Endothelial cell of umbilical vein (primary cell): ENCODE measurements at regions not wholly inside any gene's neighbourhood (a gene's known extent, or its start where the extent isn't known, plus 50 kb on each side); places are given as distances from the start of the nearest gene placed in this dataset.

Experiments used
- BruUV-seq: library from RNA; stranded (reverse); fragments of 400-500 nt; replicated peaks from 2 replicates; lab custom pipeline; 2021; lab: Mats Ljungman, UMichigan
- CTCF ChIA-PET: fragments of 300-600, 350-600 bp; sonication (Branson Sonifier 250); formaldehyde crosslinking; loops from one replicate; lab custom pipeline; 2021; ENCODE audit warnings: antibody characterized with exemption, inconsistent platforms; lab: Charles Lee
- POLR2A ChIA-PET: fragments of 300-600, 350-600 bp; sonication (Branson Sonifier 250); formaldehyde crosslinking; loops from one replicate; lab custom pipeline; 2021; ENCODE audit warnings: antibody characterized with exemption, inconsistent platforms; lab: Charles Lee
- DNase-seq: peaks from one replicate; pipeline ENCODE4 v3.0.0-alpha.2; 2011; ENCODE audit warnings: low read depth, low spot score
- FAIRE-seq: peaks from 2 replicates; lab custom pipeline; 2011; peaks lifted over from hg19 to GRCh38; lab: Jason Lieb, UNC
- H2AFZ ChIP-seq: 2 replicates; pipeline ENCODE4 v1.6.0; 2012; ENCODE audit warnings: low read depth, low read length, control low read depth, inconsistent platforms
- H3K27ac ChIP-seq: 2 replicates; pipeline ENCODE4 v1.5.1; 2011; ENCODE audit warnings: low read depth, mild to moderate bottlenecking, control low read depth, low read length, moderate library complexity; ENCODE audit not compliant: insufficient read depth
- H3K27me3 ChIP-seq, 2 experiments: 2 replicates each; pipeline versions ENCODE4 v1.6.0 to v1.6.1; 2011; ENCODE audit warnings: low read length in 2 of 2, mixed read lengths in 1 of 2; ENCODE audit not compliant: control insufficient read depth in 2 of 2, insufficient read depth in 2 of 2
- H3K36me3 ChIP-seq, 2 experiments: 2 replicates in 1 of 2; 3 replicates in 1 of 2; pipeline ENCODE4 v1.5.1; 2011; ENCODE audit warnings: low read length in 2 of 2, mild to moderate bottlenecking in 1 of 2, moderate library complexity in 1 of 2; ENCODE audit not compliant: control insufficient read depth in 2 of 2, insufficient read depth in 2 of 2; ENCODE audit errors: extremely low read depth in 1 of 2
- H3K4me1 ChIP-seq: 3 replicates; pipeline ENCODE4 v1.5.1; 2011; ENCODE audit warnings: mild to moderate bottlenecking, low read length; ENCODE audit not compliant: control insufficient read depth, insufficient read depth; ENCODE audit errors: extremely low read depth
- H3K4me2 ChIP-seq: 2 replicates; pipeline ENCODE4 v1.6.1; 2011; ENCODE audit warnings: low read length, control low read depth, mixed read lengths; ENCODE audit not compliant: insufficient read depth
- H3K4me3 ChIP-seq, 3 experiments: fragments of 200-600 bp in 1 of 3; sonication (generic), shearing (Covaris generic) in 1 of 3; replicated peaks in 1 of 3; 2 replicates each; pipeline ENCODE4 v1.5.1; 2011 to 2016; ENCODE audit warnings: control low read depth in 3 of 3, low read length in 3 of 3, mild to moderate bottlenecking in 2 of 3, inconsistent platforms in 1 of 3, low read depth in 1 of 3, moderate library complexity in 1 of 3; ENCODE audit not compliant: insufficient read depth in 1 of 3
- H3K79me2 ChIP-seq: 2 replicates; pipeline ENCODE4 v1.6.0; 2012; ENCODE audit warnings: low read length, inconsistent platforms; ENCODE audit not compliant: control insufficient read depth, insufficient read depth
- H3K9ac ChIP-seq: replicated peaks from 2 replicates; pipeline ENCODE3; 2011; ENCODE audit warnings: low read length, control low read depth; ENCODE audit not compliant: insufficient read depth; ENCODE audit errors: extremely low read depth
- H3K9me1 ChIP-seq: replicated peaks from 3 replicates; pipeline ENCODE4 v1.6.0; 2011; ENCODE audit warnings: mild to moderate bottlenecking, low read length; ENCODE audit not compliant: control insufficient read depth, insufficient read depth; ENCODE audit errors: extremely low read depth
- H3K9me3 ChIP-seq: replicated peaks from 2 replicates; pipeline ENCODE4 v1.5.1; 2012; ENCODE audit warnings: low read length, inconsistent platforms; ENCODE audit not compliant: control insufficient read depth, insufficient read depth
- H4K20me1 ChIP-seq: replicated peaks from 2 replicates; pipeline ENCODE3; 2011; ENCODE audit warnings: mild to moderate bottlenecking, low read length; ENCODE audit not compliant: control insufficient read depth, insufficient read depth; ENCODE audit errors: extremely low read depth
- EZH2 ChIP-seq: IDR thresholded peaks from 2 replicates; pipeline ENCODE4 v1.6.1; 2012; ENCODE audit warnings: borderline replicate concordance, low read depth, mild to moderate bottlenecking, moderate library complexity, low read length, inconsistent platforms; ENCODE audit not compliant: severe bottlenecking
- FOS ChIP-seq: IDR thresholded peaks from 2 replicates; pipeline ENCODE4 v1.6.1; 2011; ENCODE audit warnings: mild to moderate bottlenecking, low read length, moderate library complexity, borderline replicate concordance; ENCODE audit not compliant: insufficient read depth
- GATA2 ChIP-seq: IDR thresholded peaks from 2 replicates; pipeline ENCODE4 v1.7.0; 2011; ENCODE audit warnings: low read depth, mild to moderate bottlenecking, moderate library complexity, mixed read lengths, low read length; ENCODE audit not compliant: insufficient read length, insufficient read depth
- JUN ChIP-seq: IDR thresholded peaks from 2 replicates; pipeline ENCODE4 v1.6.1; 2011; ENCODE audit warnings: borderline replicate concordance, low read depth; ENCODE audit not compliant: insufficient read length, insufficient read depth
- MAX ChIP-seq: IDR thresholded peaks from 2 replicates; pipeline ENCODE4 v1.6.1; 2011; ENCODE audit not compliant: insufficient read depth, insufficient read length
- MYC ChIP-seq: IDR thresholded peaks from one replicate; pipeline ENCODE4 v1.6.1; 2011; ENCODE audit warnings: mild to moderate bottlenecking, low read depth, low read length
- POLR2A ChIP-seq: IDR thresholded peaks from 2 replicates; pipeline ENCODE4 v1.6.1; 2012; ENCODE audit warnings: low read depth, mild to moderate bottlenecking, control low read depth, low read length
- POLR2AphosphoS5 ChIP-seq: IDR thresholded peaks from 2 replicates; pipeline ENCODE4 v1.6.1; 2012; ENCODE audit warnings: low read depth, mild to moderate bottlenecking, control low read depth, low read length, moderate library complexity; ENCODE audit not compliant: insufficient read depth
- dilution Hi-C: fragments of 300-500 bp; cut with MboI; formaldehyde crosslinking; loops from one replicate; pipeline ENCODE4 v1.15.0; 2019; ENCODE audit warnings: low sequenced_read_pairs; ENCODE audit not compliant: extremely low pct_ligation_motif_present
- intact Hi-C: fragments of 100-400 bp; cut with micrococcal nuclease; formaldehyde crosslinking; loops from one replicate; pipeline ENCODE4 v1.10.0; 2022
- TF ChIP-seq, protein P1 (sequence below), 2 donors: IDR thresholded peaks; 1 replicate in 1 of 2; 2 replicates in 1 of 2; pipeline ENCODE4 v1.5.1; 2011; ENCODE audit warnings: low read length in 2 of 2, mild to moderate bottlenecking in 2 of 2, moderate library complexity in 2 of 2, control low read depth in 1 of 2, inconsistent platforms in 1 of 2, low read depth in 1 of 2; ENCODE audit not compliant: insufficient read depth in 1 of 2; ENCODE audit errors: extremely low read depth in 1 of 2

DNA sequence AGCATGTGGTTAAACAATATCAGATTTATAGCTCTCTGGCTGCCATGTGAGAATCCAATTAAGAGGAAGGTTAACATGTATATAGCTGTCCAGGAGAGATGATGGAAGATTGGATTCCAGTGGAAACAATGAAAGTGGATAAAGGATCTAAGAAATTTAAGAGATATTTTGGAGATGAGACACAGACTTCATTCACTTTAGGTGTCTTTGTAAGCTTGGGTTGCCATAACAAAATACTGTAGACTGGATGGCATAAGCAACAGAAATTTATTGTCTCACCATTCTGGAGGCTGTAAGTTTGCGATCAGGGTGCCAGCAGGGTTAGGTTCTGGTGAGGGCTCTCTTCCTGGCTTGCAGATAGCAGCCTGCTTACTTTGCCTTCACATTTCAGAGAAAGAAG lies 155.9 kb upstream of the MYOCD start:
- ChIA-PET POLR2A (no interaction called here), CTCF (no interaction called here)
- H3K27ac ChIP-seq, result no peak overlapping the region
- H3K4me3 ChIP-seq, result no peak overlapping the region
- no peaks in the 10 kb centered on the region for H3K36me3 ChIP-seq
- no peaks in the 10 kb centered on the region for H3K4me1 ChIP-seq
- DNase-seq (no peak), FAIRE-seq (no peak)
- no peaks in the 10 kb centered on the region for H3K27me3 ChIP-seq
- no peaks in the 10 kb centered on the region for H3K9me1 ChIP-seq
- no peaks in the 10 kb centered on the region for H3K79me2 ChIP-seq
- H3K9ac ChIP-seq, result no peak overlapping the region
- dilution Hi-C loops (no loop called here), intact Hi-C loops (no loop called here)
- no peaks in the 10 kb centered on the region for H4K20me1 ChIP-seq
- no peak overlapping the region for H2AFZ ChIP-seq
- no peak for TF ChIP-seq POLR2A
- TF ChIP-seq POLR2AphosphoS5, result no peak
- no peak for TF ChIP-seq JUN
- TF ChIP-seq FOS, result no peak
- TF ChIP-seq MAX, result no peak
- no peak for TF ChIP-seq MYC
- TF ChIP-seq, protein P1, sequence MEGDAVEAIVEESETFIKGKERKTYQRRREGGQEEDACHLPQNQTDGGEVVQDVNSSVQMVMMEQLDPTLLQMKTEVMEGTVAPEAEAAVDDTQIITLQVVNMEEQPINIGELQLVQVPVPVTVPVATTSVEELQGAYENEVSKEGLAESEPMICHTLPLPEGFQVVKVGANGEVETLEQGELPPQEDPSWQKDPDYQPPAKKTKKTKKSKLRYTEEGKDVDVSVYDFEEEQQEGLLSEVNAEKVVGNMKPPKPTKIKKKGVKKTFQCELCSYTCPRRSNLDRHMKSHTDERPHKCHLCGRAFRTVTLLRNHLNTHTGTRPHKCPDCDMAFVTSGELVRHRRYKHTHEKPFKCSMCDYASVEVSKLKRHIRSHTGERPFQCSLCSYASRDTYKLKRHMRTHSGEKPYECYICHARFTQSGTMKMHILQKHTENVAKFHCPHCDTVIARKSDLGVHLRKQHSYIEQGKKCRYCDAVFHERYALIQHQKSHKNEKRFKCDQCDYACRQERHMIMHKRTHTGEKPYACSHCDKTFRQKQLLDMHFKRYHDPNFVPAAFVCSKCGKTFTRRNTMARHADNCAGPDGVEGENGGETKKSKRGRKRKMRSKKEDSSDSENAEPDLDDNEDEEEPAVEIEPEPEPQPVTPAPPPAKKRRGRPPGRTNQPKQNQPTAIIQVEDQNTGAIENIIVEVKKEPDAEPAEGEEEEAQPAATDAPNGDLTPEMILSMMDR (IDR thresholded peaks at IDR 0.05; ENCODE audit: extremely low read depth in 1 of 2, insufficient read depth in 1 of 2, low read depth in 1 of 2, low read length in 2 of 2), result no peak
- TF ChIP-seq GATA2, result no peak
- TF ChIP-seq EZH2, result no peak
- no TSS peak for BruUV-seq
- H3K4me2 ChIP-seq, result no peak overlapping the region
- H3K9me3 ChIP-seq, result no peaks in the 10 kb centered on the region
